WTC11 (cell line): ENCODE measurements at regions not wholly inside any gene's neighbourhood (a gene's known extent, or its start where the extent isn't known, plus 50 kb on each side); places are given as distances from the start of the nearest gene placed in this dataset.

Source experiments
- CTCF ChIP-seq: fragments of 200-600 bp; IDR thresholded peaks from 2 replicates; pipeline ENCODE4 v1.8.0; 2022; ENCODE audit warnings: antibody characterized with exemption
- TCF7 ChIP-seq: sonication (generic); formaldehyde crosslinking; IDR thresholded peaks from 2 replicates; pipeline ENCODE4 v1.8.0; 2022; ENCODE audit warnings: mild to moderate bottlenecking, low read depth, missing genetic modification reagents, moderate library complexity

- TF ChIP-seq CTCF, result no peak
- no peak for TF ChIP-seq TCF7 (CRISPR knock-in tag)
These were observed 266.7 kb upstream of the CRY1 start for GRCh38 chr12:107360033-107360432.
